ENCODE measurements at regions not wholly inside any gene's neighbourhood (a gene's known extent, or its start where the extent isn't known, plus 50 kb on each side); places are given as distances from the start of the nearest gene placed in this dataset.

DNA sequence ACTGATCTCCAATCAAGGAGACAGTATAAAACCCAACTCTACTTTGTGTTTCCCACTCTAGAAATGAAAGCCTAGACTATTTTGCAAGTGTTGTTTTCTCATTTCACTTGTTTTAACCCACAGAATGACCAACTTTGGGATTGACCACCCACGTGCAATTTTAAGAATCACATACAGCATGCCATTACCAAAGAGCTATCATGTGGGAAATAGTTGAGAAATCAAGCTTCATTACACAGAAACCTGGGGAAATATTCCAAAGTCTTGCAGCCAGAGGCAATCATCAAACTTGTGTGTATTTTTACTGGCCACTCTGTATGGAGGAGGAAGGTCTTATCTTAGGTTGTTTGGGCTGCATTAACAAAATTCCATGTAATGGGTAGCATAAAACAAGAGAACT, 451.4 kb upstream of the DAB2 start:
- no peak for TF ChIP-seq POLR2A (IDR thresholded peaks at IDR 0.05)
- TF ChIP-seq, protein P1, sequence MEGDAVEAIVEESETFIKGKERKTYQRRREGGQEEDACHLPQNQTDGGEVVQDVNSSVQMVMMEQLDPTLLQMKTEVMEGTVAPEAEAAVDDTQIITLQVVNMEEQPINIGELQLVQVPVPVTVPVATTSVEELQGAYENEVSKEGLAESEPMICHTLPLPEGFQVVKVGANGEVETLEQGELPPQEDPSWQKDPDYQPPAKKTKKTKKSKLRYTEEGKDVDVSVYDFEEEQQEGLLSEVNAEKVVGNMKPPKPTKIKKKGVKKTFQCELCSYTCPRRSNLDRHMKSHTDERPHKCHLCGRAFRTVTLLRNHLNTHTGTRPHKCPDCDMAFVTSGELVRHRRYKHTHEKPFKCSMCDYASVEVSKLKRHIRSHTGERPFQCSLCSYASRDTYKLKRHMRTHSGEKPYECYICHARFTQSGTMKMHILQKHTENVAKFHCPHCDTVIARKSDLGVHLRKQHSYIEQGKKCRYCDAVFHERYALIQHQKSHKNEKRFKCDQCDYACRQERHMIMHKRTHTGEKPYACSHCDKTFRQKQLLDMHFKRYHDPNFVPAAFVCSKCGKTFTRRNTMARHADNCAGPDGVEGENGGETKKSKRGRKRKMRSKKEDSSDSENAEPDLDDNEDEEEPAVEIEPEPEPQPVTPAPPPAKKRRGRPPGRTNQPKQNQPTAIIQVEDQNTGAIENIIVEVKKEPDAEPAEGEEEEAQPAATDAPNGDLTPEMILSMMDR (IDR thresholded peaks at IDR 0.05), result no peak

Measured in heart left ventricle (tissue), 13 donors.